ENCODE measurements at regions not wholly inside any gene's neighbourhood (a gene's known extent, or its start where the extent isn't known, plus 50 kb on each side); places are given as distances from the start of the nearest gene placed in this dataset.

DNA sequence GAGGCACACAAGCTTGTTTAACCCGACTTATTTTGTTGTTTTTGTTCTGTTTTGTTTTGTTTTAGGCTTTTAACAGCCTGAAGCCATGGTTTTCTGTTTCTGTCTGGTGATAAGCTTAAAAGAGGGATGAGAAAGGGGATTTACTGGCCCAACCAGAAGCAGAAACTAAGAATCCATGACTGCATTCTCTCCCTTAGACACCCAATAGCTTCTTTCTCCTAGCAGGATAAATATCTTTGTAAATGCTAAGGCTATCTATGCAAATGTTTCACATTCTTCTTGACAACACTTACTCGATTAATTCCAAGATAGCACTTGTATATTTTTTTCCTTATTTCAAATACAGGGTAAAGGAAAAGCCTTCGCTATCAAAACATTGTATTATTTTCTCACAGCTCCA lies 53.7 kb upstream of the SMAD1 start:
- ATAC-seq (ENCODE audit: insufficient number of reproducible peaks, low FRiP score, low read depth), result no peak
- TF ChIP-seq, protein P1, sequence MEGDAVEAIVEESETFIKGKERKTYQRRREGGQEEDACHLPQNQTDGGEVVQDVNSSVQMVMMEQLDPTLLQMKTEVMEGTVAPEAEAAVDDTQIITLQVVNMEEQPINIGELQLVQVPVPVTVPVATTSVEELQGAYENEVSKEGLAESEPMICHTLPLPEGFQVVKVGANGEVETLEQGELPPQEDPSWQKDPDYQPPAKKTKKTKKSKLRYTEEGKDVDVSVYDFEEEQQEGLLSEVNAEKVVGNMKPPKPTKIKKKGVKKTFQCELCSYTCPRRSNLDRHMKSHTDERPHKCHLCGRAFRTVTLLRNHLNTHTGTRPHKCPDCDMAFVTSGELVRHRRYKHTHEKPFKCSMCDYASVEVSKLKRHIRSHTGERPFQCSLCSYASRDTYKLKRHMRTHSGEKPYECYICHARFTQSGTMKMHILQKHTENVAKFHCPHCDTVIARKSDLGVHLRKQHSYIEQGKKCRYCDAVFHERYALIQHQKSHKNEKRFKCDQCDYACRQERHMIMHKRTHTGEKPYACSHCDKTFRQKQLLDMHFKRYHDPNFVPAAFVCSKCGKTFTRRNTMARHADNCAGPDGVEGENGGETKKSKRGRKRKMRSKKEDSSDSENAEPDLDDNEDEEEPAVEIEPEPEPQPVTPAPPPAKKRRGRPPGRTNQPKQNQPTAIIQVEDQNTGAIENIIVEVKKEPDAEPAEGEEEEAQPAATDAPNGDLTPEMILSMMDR (IDR thresholded peaks at IDR 0.05), result no peak

GRCh38 chr4:145427221-145427620 lies 54.4 kb upstream of the SMAD1 start:
- no peaks in the 10 kb centered on the region for H3K4me1 ChIP-seq (ENCODE audit: control insufficient read depth in 1 of 2, low read depth in 2 of 2)
- no peaks in the 10 kb centered on the region for H3K27me3 ChIP-seq (replicated peaks; ENCODE audit: insufficient read depth)
- DNase-seq (ENCODE audit: low spot score) (no peak), ATAC-seq (ENCODE audit: insufficient number of reproducible peaks, low FRiP score, low read depth) (no peak)
- H3K4me3 ChIP-seq, result no peak overlapping the region
- TF ChIP-seq, protein P1 (IDR thresholded peaks at IDR 0.05), result no peak
- H3K9me3 ChIP-seq, result no peaks in the 10 kb centered on the region
- no peaks in the 10 kb centered on the region for H3K36me3 ChIP-seq
- H3K27ac ChIP-seq, result no peak overlapping the region

More for the DNA sequence above, 53.7 kb upstream of the SMAD1 start:
- Histone ChIP-seq H3K27me3 (replicated peaks; ENCODE audit: insufficient read depth) (no peaks in the 10 kb centered on the region), H3K9me3 (no peaks in the 10 kb centered on the region), H3K4me1 (ENCODE audit: control insufficient read depth in 1 of 2, low read depth in 2 of 2) (no peaks in the 10 kb centered on the region), H3K27ac (no peak overlapping the region), H3K36me3 (no peaks in the 10 kb centered on the region), H3K4me3 (no peak overlapping the region)
- no peak for DNase-seq (ENCODE audit: low spot score)

DNA sequence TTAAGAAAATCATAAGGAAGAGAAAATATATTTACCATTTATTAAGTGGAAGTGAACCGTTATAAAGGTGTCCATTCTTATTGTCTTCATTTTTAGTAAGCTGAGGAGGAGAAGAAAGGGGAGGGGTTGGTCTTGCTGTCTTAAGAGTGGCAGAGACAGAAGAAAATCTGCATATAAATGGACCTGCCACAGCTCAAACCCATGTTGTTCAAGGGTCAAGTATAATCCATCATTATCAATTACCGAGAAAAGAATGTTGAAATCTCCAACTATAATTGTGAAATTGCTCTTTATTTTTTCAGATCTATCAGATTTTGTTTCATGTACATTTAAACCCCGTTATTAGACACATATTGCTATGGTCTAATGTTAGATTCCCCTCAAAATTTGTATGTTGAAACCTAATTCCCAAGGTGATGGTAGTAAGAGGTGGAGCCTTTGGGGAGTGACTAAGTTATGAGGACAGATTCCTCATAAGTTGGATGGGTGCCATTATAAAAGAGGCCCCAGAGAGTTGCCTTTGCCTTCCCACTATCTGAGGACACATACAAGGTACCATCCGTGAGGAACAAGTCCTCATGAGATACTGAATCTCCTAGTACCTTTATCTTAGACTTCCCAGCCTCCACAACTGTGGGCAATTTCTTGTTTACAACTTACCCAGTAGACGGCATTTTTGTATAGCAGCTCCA lies 58.5 kb upstream of the SMAD1 start:
- ATAC-seq (ENCODE audit: insufficient number of reproducible peaks, low FRiP score, low read depth), result no peak
- Histone ChIP-seq H3K27me3 (replicated peaks; ENCODE audit: insufficient read depth) (no peaks in the 10 kb centered on the region), H3K4me1 (ENCODE audit: control insufficient read depth in 1 of 2, low read depth in 2 of 2) (no peaks in the 10 kb centered on the region), H3K36me3 (no peaks in the 10 kb centered on the region), H3K27ac (no peak overlapping the region), H3K9me3 (no peaks in the 10 kb centered on the region), H3K4me3 (no peak overlapping the region)
- TF ChIP-seq, protein P1 (IDR thresholded peaks at IDR 0.05), result no peak
- no peak for DNase-seq (ENCODE audit: low spot score)

- H3K36me3 ChIP-seq, result no peaks in the 10 kb centered on the region
- H3K27ac ChIP-seq, result no peak overlapping the region
- H3K4me1 ChIP-seq (ENCODE audit: control insufficient read depth in 1 of 2, low read depth in 2 of 2), result no peaks in the 10 kb centered on the region
- ATAC-seq (ENCODE audit: insufficient number of reproducible peaks, low FRiP score, low read depth) (no peak), DNase-seq (ENCODE audit: low spot score) (no peak)
- H3K4me3 ChIP-seq, result no peak overlapping the region
- H3K9me3 ChIP-seq, result no peaks in the 10 kb centered on the region
- TF ChIP-seq, protein P1 (IDR thresholded peaks at IDR 0.05), result no peak
- no peaks in the 10 kb centered on the region for H3K27me3 ChIP-seq (replicated peaks; ENCODE audit: insufficient read depth)
Observed at GRCh38 chr4:145420595-145421214, 60.9 kb upstream of the SMAD1 start.

GRCh38 chr4:145418739-145419138 lies 62.9 kb upstream of the SMAD1 start:
- H3K36me3 ChIP-seq, result no peaks in the 10 kb centered on the region
- ATAC-seq (ENCODE audit: insufficient number of reproducible peaks, low FRiP score, low read depth) (no peak), DNase-seq (ENCODE audit: low spot score) (no peak)
- H3K9me3 ChIP-seq, result no peaks in the 10 kb centered on the region
- no peaks in the 10 kb centered on the region for H3K4me1 ChIP-seq (ENCODE audit: control insufficient read depth in 1 of 2, low read depth in 2 of 2)
- no peak overlapping the region for H3K4me3 ChIP-seq
- no peak overlapping the region for H3K27ac ChIP-seq
- H3K27me3 ChIP-seq (replicated peaks; ENCODE audit: insufficient read depth), result no peaks in the 10 kb centered on the region
- TF ChIP-seq, protein P1 (IDR thresholded peaks at IDR 0.05), result no peak

Data from thoracic aorta (tissue), 2 donors.